Naive B cell (primary cell): ENCODE measurements at regions not wholly inside any gene's neighbourhood (a gene's known extent, or its start where the extent isn't known, plus 50 kb on each side); places are given as distances from the start of the nearest gene placed in this dataset.

Source experiments
- ATAC-seq, 2 donors: fragments of 150-1000 bp; cut with Tn5 transposase; 2 replicates each; pipeline ENCODE4 v1.10.0; 2021; ENCODE audit warnings: low read depth in 2 of 2, mild to moderate bottlenecking in 2 of 2, moderate library complexity in 2 of 2
- DNase-seq: peaks from one replicate; pipeline ENCODE4 v3.0.0; 2022
- H3K27ac Mint-ChIP-seq, 6 donors: one replicate each; pipeline ENCODE4 v1.8.0; 2020 to 2022; ENCODE audit warnings: mild to moderate bottlenecking in 6 of 6, mixed read lengths in 6 of 6, moderate library complexity in 5 of 6, inconsistent platforms in 2 of 6
- H3K27me3 Mint-ChIP-seq, 3 donors: one replicate each; pipeline ENCODE4 v1.8.0; 2021 to 2022; ENCODE audit warnings: mixed read lengths in 3 of 3, mild to moderate bottlenecking in 1 of 3
- H3K36me3 Mint-ChIP-seq, 2 donors: one replicate each; pipeline ENCODE4 v1.8.0; 2020 to 2022; ENCODE audit warnings: mixed read lengths in 2 of 2, inconsistent platforms in 1 of 2, mild to moderate bottlenecking in 1 of 2
- H3K4me1 Mint-ChIP-seq, 3 donors: one replicate each; pipeline ENCODE4 v1.8.0; 2020 to 2022; ENCODE audit warnings: mixed read lengths in 3 of 3, inconsistent platforms in 1 of 3, mild to moderate bottlenecking in 1 of 3, moderate library complexity in 1 of 3
- H3K4me3 Mint-ChIP-seq, 8 donors: one replicate each; pipeline ENCODE4 v1.8.0; 2020 to 2022; ENCODE audit warnings: mild to moderate bottlenecking in 8 of 8, mixed read lengths in 8 of 8, moderate library complexity in 8 of 8, inconsistent platforms in 2 of 8
- H3K9me3 Mint-ChIP-seq, 7 donors: one replicate each; pipeline ENCODE4 v1.8.0; 2020 to 2022; ENCODE audit warnings: mixed read lengths in 7 of 7, mild to moderate bottlenecking in 5 of 7, inconsistent platforms in 2 of 7, moderate library complexity in 1 of 7

DNA sequence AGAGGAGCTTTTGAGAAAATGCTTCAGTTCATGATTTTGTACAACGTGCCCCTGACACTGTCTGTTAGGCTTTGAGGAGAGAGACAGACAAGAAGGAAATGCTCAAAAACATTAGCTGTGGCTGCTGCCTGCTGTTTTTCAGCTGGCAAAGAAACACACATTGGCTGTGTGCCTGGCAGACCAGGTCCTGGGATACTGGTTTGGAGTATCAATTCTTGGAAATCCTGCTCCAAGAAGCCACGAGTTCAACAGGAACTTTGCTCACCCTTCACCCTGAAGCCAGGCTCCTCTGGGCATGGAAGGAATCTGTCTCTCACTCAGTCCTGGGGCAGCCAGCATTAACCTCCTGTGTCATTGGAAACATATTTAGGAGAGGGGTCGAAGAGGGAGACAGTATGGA lies 245.5 kb downstream of the AUH start:
- DNase-seq (no peak), ATAC-seq (no peak)
- H3K27ac Mint-ChIP-seq, result no peak overlapping the region
- peaks cover 10 to 13% (median 11%) of the 10 kb centered on the region in 3 donors for H3K4me1 Mint-ChIP-seq
- peaks cover 0 to 3% (median 2%) of the 10 kb centered on the region in 7 donors for H3K9me3 Mint-ChIP-seq
- peak overlapping the region in 2 of 8 donors; percentile 29 to 56 for H3K4me3 Mint-ChIP-seq
- H3K36me3 Mint-ChIP-seq, result peaks cover 3 to 7% of the 10 kb centered on the region in 2 donors
- peaks cover 19 to 22% (median 22%) of the 10 kb centered on the region in 3 donors for H3K27me3 Mint-ChIP-seq

- Mint-ChIP-seq H3K27ac (no peak overlapping the region), H3K4me3 (no peak overlapping the region), H3K9me3 (peaks cover 0 to 4% (median under 1%) of the 10 kb centered on the region in 7 donors), H3K27me3 (peaks cover 19 to 22% (median 22%) of the 10 kb centered on the region in 3 donors), H3K36me3 (peaks cover 0 to 7% of the 10 kb centered on the region in 2 donors), H3K4me1 (peaks cover 10 to 13% (median 11%) of the 10 kb centered on the region in 3 donors)
- no peak for DNase-seq
- ATAC-seq, result no peak
Observed at GRCh38 chr9:91116711-91117110, 245.0 kb downstream of the AUH start.

GRCh38 chr9:91117474-91117891 lies 244.2 kb downstream of the AUH start:
- Mint-ChIP-seq H3K4me1 (peaks cover 10 to 13% (median 11%) of the 10 kb centered on the region in 3 donors), H3K9me3 (peaks cover 0 to 8% (median 6%) of the 10 kb centered on the region in 7 donors), H3K27ac (peak overlapping the region in 2 of 6 donors; percentile 61 to 79), H3K4me3 (peak overlapping the region in 4 of 8 donors; percentile 61 to 85 (median 74)), H3K27me3 (peaks cover 19 to 22% (median 22%) of the 10 kb centered on the region in 3 donors), H3K36me3 (peaks cover 0 to 7% of the 10 kb centered on the region in 2 donors)
- DNase-seq (no peak), ATAC-seq (no peak)

- peaks cover 10 to 13% (median 11%) of the 10 kb centered on the region in 3 donors for H3K4me1 Mint-ChIP-seq
- H3K4me3 Mint-ChIP-seq, result peak overlapping the region; percentile 16 to 85 (median 76)
- peak in 1 of 2 donors; percentile 32 for ATAC-seq
- DNase-seq, result no peak
- H3K27me3 Mint-ChIP-seq, result peaks cover 16 to 19% (median 18%) of the 10 kb centered on the region in 3 donors
- peaks cover 0 to 8% (median 6%) of the 10 kb centered on the region in 7 donors for H3K9me3 Mint-ChIP-seq
- peaks cover 0 to 7% of the 10 kb centered on the region in 2 donors for H3K36me3 Mint-ChIP-seq
- peak overlapping the region in 2 of 6 donors; percentile 3 to 69 for H3K27ac Mint-ChIP-seq
Observed at GRCh38 chr9:91117959-91118703, 243.6 kb downstream of the AUH start.

DNA sequence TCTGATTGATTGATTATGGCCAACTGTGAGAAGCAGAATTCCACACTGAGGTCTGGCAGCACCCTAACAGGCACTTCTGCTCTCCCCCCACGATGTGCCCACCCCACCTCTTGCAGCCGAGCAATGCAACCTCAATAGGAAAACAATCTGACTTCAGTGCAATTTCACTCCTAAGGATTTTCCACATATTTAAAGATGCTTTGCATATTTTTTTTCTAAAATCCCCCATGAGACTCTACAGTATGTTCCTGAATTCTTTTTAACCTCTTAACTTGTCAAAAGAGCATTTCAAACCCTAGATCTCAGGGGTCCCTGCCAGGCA lies 243.1 kb downstream of the AUH start:
- H3K27ac Mint-ChIP-seq, result no peak overlapping the region
- H3K4me3 Mint-ChIP-seq, result peak overlapping the region in 4 of 8 donors; percentile 61 to 85 (median 78)
- H3K27me3 Mint-ChIP-seq, result peaks cover 15 to 19% (median 18%) of the 10 kb centered on the region in 3 donors
- peaks cover 0 to 8% (median 6%) of the 10 kb centered on the region in 7 donors for H3K9me3 Mint-ChIP-seq
- H3K36me3 Mint-ChIP-seq, result peaks cover 0 to 7% of the 10 kb centered on the region in 2 donors
- DNase-seq, result no peak
- peaks cover 10 to 13% (median 11%) of the 10 kb centered on the region in 3 donors for H3K4me1 Mint-ChIP-seq
- no peak for ATAC-seq

GRCh38 chr9:91119142-91119541 lies 242.6 kb downstream of the AUH start:
- Mint-ChIP-seq H3K27ac (no peak overlapping the region), H3K4me1 (peaks cover 10 to 13% (median 11%) of the 10 kb centered on the region in 3 donors)

DNA sequence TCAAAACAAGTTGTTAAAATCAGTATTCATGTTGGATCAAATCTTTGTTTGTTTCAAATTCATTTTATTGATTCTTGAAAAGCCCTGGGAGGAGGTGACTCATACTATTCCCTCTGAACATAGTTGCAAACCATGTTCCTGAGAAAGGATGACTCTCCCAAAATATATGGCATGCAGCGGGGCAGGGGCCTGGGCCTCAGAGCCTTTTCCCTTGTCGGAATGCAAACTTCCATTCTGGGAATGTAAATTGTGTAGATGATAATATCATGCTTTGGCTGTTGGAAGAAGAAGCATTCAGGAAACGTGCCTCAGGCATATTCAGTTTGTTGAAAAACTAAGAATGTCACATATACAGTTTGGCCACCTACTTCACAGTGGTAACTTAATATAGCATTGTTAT lies 242.0 kb downstream of the AUH start:
- no peak for ATAC-seq
- Mint-ChIP-seq H3K36me3 (peaks cover 0 to 7% of the 10 kb centered on the region in 2 donors), H3K9me3 (peaks cover 0 to 16% (median 6%) of the 10 kb centered on the region in 7 donors), H3K4me3 (no peak overlapping the region), H3K27me3 (peaks cover 15 to 19% (median 18%) of the 10 kb centered on the region in 3 donors), H3K4me1 (peaks cover 10 to 13% (median 11%) of the 10 kb centered on the region in 3 donors), H3K27ac (no peak overlapping the region)
- DNase-seq, result no peak

More at GRCh38 chr9:91119142-91119541, 242.6 kb downstream of the AUH start:
- peaks cover 0 to 7% of the 10 kb centered on the region in 2 donors for H3K36me3 Mint-ChIP-seq
- peaks cover 0 to 11% (median 6%) of the 10 kb centered on the region in 7 donors for H3K9me3 Mint-ChIP-seq
- DNase-seq (no peak), ATAC-seq (no peak)
- H3K27me3 Mint-ChIP-seq, result peaks cover 15 to 19% (median 18%) of the 10 kb centered on the region in 3 donors
- peak overlapping the region in 1 of 8 donors; percentile 16 for H3K4me3 Mint-ChIP-seq

DNA sequence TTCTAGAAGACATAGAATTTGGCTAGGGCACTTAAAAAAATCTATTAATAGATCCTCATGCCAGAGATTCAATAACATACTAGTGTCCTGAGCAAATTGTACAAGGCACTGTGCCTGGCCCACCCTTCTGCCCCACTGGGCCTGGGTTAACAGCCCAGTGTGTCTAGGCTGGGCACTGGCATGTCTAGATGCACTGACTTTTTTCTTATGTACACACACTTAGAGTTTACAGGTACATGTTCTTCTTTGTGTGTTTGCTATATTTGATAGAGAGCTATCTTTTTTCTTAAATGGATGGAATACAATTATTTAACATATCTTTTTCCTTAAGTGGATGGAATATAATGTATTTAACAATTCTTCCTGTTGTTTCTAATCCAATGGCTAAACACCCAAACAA lies 241.5 kb downstream of the AUH start:
- H3K27me3 Mint-ChIP-seq, result peaks cover 15 to 19% (median 18%) of the 10 kb centered on the region in 3 donors
- H3K36me3 Mint-ChIP-seq, result peaks cover 0 to 7% of the 10 kb centered on the region in 2 donors

DNA sequence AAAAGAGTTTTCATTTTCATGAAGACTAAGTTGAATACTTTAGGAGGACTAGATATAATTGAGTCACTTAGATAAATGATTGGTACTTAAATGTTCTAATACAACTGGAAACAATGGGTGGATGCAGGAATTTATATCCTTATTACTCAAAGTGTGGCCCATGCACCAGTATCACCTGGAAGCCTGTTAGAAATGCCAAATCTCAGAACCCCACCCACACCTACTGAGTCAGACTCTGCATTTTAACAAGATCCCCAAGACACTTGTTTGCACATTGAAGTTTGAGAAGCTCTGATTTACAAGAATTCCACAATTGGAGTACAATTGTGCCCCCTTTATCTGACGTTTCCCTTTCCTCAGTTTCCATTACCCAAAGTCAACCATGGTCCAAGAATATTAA lies 239.0 kb downstream of the AUH start:
- H3K4me3 Mint-ChIP-seq, result no peak overlapping the region

More for the DNA sequence above, 241.5 kb downstream of the AUH start:
- DNase-seq (no peak), ATAC-seq (no peak)
- Mint-ChIP-seq H3K27ac (no peak overlapping the region), H3K4me3 (no peak overlapping the region), H3K4me1 (peaks cover 10 to 13% (median 11%) of the 10 kb centered on the region in 3 donors), H3K9me3 (peaks cover 0 to 21% (median 6%) of the 10 kb centered on the region in 7 donors)

DNA sequence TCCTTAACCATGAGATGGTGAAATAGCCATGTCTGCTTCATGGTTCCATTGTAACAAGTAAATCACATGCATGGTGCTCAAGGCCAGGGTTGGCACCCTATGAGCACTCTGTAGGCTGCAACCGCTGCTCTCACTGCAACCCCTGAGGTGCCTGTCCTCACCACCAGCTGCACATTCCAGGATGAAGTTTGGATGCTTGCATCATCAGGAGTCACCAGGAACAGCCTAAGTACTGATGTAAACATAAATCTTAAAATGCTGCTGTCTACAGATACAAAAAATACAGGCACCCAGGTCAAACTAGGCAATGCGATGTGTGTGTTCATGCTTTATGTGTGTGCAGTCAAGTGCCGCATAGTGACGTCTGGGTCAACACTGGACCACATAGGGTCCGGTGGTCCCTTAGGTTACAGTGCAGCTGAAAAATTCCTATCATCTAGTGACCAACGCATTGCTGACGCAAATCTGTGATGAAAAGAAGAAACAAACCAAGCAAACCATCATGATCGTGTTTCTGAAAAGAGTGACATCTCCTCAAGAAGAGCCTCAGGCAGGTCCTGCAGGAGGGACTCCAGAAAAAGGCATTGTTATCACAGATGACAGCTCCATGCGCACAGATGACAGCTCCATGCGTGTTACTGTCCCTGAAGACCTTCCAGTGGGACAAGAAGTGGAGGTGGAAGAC lies 234.8 kb downstream of the AUH start:
- H3K4me3 Mint-ChIP-seq, result no peak overlapping the region
- DNase-seq (no peak), ATAC-seq (no peak)
- no peak overlapping the region for H3K27ac Mint-ChIP-seq
- H3K27me3 Mint-ChIP-seq, result no peaks in the 10 kb centered on the region
- no peaks in the 10 kb centered on the region for H3K36me3 Mint-ChIP-seq
- no peaks in the 10 kb centered on the region for H3K4me1 Mint-ChIP-seq
- peaks cover 0 to 25% (median 4%) of the 10 kb centered on the region in 7 donors for H3K9me3 Mint-ChIP-seq

More for the DNA sequence above, 239.0 kb downstream of the AUH start:
- Mint-ChIP-seq H3K36me3 (peaks cover 0 to 5% of the 10 kb centered on the region in 2 donors), H3K27me3 (peaks cover 10 to 18% (median 10%) of the 10 kb centered on the region in 3 donors), H3K9me3 (peaks cover 0 to 28% (median 6%) of the 10 kb centered on the region in 7 donors), H3K4me1 (peaks cover 8 to 10% (median 9%) of the 10 kb centered on the region in 3 donors), H3K27ac (no peak overlapping the region)
- ATAC-seq (no peak), DNase-seq (no peak)

- Mint-ChIP-seq H3K27me3 (no peaks in the 10 kb centered on the region), H3K4me1 (no peaks in the 10 kb centered on the region), H3K36me3 (no peaks in the 10 kb centered on the region), H3K9me3 (peaks cover 0 to 20% (median 0%) of the 10 kb centered on the region in 7 donors), H3K4me3 (no peak overlapping the region), H3K27ac (no peak overlapping the region)
- ATAC-seq (no peak), DNase-seq (no peak)
Observed at GRCh38 chr9:91127653-91128052, 234.1 kb downstream of the AUH start.

GRCh38 chr9:91130796-91131318 lies 230.9 kb downstream of the AUH start:
- no peak overlapping the region for H3K4me3 Mint-ChIP-seq
- no peak for ATAC-seq
- H3K36me3 Mint-ChIP-seq, result no peaks in the 10 kb centered on the region
- peaks cover 0 to 3% (median under 1%) of the 10 kb centered on the region in 7 donors for H3K9me3 Mint-ChIP-seq
- no peak for DNase-seq
- no peaks in the 10 kb centered on the region for H3K27me3 Mint-ChIP-seq
- no peak overlapping the region for H3K27ac Mint-ChIP-seq
- no peaks in the 10 kb centered on the region for H3K4me1 Mint-ChIP-seq

- H3K27ac Mint-ChIP-seq, result no peak overlapping the region
- H3K4me3 Mint-ChIP-seq, result no peak overlapping the region
- ATAC-seq (no peak), DNase-seq (no peak)
- no peaks in the 10 kb centered on the region for H3K4me1 Mint-ChIP-seq
- H3K27me3 Mint-ChIP-seq, result no peaks in the 10 kb centered on the region
- H3K9me3 Mint-ChIP-seq, result peaks cover 0 to 3% (median 0%) of the 10 kb centered on the region in 7 donors
- H3K36me3 Mint-ChIP-seq, result no peaks in the 10 kb centered on the region
Observed at GRCh38 chr9:91131433-91131839, 230.3 kb downstream of the AUH start.
